ENCODE measurements at regions not wholly inside any gene's neighbourhood (a gene's known extent, or its start where the extent isn't known, plus 50 kb on each side); places are given as distances from the start of the nearest gene placed in this dataset.

GRCh38 chr12:77497647-77498046 lies 333.0 kb upstream of the NAV3 start:
- no peaks in the 10 kb centered on the region for H3K27me3 Mint-ChIP-seq (ENCODE audit: insufficient read depth, low read depth)
- no peaks in the 10 kb centered on the region for H3F3A ChIP-seq (ENCODE audit: low read depth)
- DNase-seq (ENCODE audit: low spot score), result no peak

GRCh38 chr12:77496714-77497113 lies 334.0 kb upstream of the NAV3 start:
- Histone ChIP-seq H3K4me1 (no peaks in the 10 kb centered on the region), H3K36me3 (no peaks in the 10 kb centered on the region), H3K4me2 (no peak overlapping the region), H3K27me3 (no peaks in the 10 kb centered on the region), H3K79me2 (ENCODE audit: low read depth) (no peaks in the 10 kb centered on the region), H3K27ac (no peak overlapping the region), H3F3A (ENCODE audit: low read depth) (no peaks in the 10 kb centered on the region), H3K9ac (no peak overlapping the region), H2AFZ (replicated peaks) (no peak overlapping the region), H3K9me3 (ENCODE audit: low read depth) (no peaks in the 10 kb centered on the region), H3K4me3 (no peak overlapping the region), H4K20me1 (ENCODE audit: low read depth) (no peaks in the 10 kb centered on the region)
- Mint-ChIP-seq H3K27me3 (ENCODE audit: insufficient read depth, low read depth) (no peaks in the 10 kb centered on the region), H3K9me3 (peaks cover 3% of the 10 kb centered on the region), H3K27ac (no peak overlapping the region), H3K4me1 (peaks cover 9% of the 10 kb centered on the region), H3K4me3 (no peak overlapping the region), H3K36me3 (peaks cover 2% of the 10 kb centered on the region)
- DNase-seq (ENCODE audit: low spot score), result no peak
- TF ChIP-seq EZH2phosphoT487 (IDR thresholded peaks at IDR 0.05), result no peak
- TF ChIP-seq EZH2 (IDR thresholded peaks at IDR 0.05), result no peak

More at GRCh38 chr12:77497647-77498046, 333.0 kb upstream of the NAV3 start:
- H3K9me3 Mint-ChIP-seq, result no peaks in the 10 kb centered on the region
- no peaks in the 10 kb centered on the region for H3K79me2 ChIP-seq (ENCODE audit: low read depth)
- H4K20me1 ChIP-seq (ENCODE audit: low read depth), result no peaks in the 10 kb centered on the region
- H3K4me1 ChIP-seq, result no peaks in the 10 kb centered on the region
- no peak overlapping the region for H3K27ac ChIP-seq
- no peaks in the 10 kb centered on the region for H3K27me3 ChIP-seq
- H3K36me3 ChIP-seq, result no peaks in the 10 kb centered on the region
- no peak overlapping the region for H2AFZ ChIP-seq (replicated peaks)
- H3K27ac Mint-ChIP-seq, result no peak overlapping the region
- no peaks in the 10 kb centered on the region for H3K36me3 Mint-ChIP-seq
- H3K4me3 ChIP-seq, result no peak overlapping the region
- no peak overlapping the region for H3K9ac ChIP-seq
- peaks cover 9% of the 10 kb centered on the region for H3K4me1 Mint-ChIP-seq
- H3K4me2 ChIP-seq, result no peak overlapping the region
- H3K9me3 ChIP-seq (ENCODE audit: low read depth), result no peaks in the 10 kb centered on the region
- H3K4me3 Mint-ChIP-seq, result no peak overlapping the region
- no peak for TF ChIP-seq CTCF (IDR thresholded peaks at IDR 0.05)
- TF ChIP-seq EZH2phosphoT487 (IDR thresholded peaks at IDR 0.05), result no peak
- no peak for TF ChIP-seq EZH2 (IDR thresholded peaks at IDR 0.05)

GRCh38 chr12:77494296-77494695 lies 336.4 kb upstream of the NAV3 start:
- Histone ChIP-seq H3K4me3 (no peak overlapping the region), H3K79me2 (ENCODE audit: low read depth) (no peaks in the 10 kb centered on the region), H3K9me3 (ENCODE audit: low read depth) (no peaks in the 10 kb centered on the region), H3K36me3 (no peaks in the 10 kb centered on the region), H4K20me1 (ENCODE audit: low read depth) (no peaks in the 10 kb centered on the region), H3F3A (ENCODE audit: low read depth) (no peaks in the 10 kb centered on the region), H3K27ac (no peak overlapping the region), H3K27me3 (no peaks in the 10 kb centered on the region), H2AFZ (replicated peaks) (no peak overlapping the region), H3K9ac (no peak overlapping the region), H3K4me2 (no peak overlapping the region), H3K4me1 (no peaks in the 10 kb centered on the region)
- TF ChIP-seq EZH2 (IDR thresholded peaks at IDR 0.05), result no peak
- TF ChIP-seq CTCF (IDR thresholded peaks at IDR 0.05), result no peak
- TF ChIP-seq EZH2phosphoT487 (IDR thresholded peaks at IDR 0.05), result no peak
- DNase-seq (ENCODE audit: low spot score), result no peak
- Mint-ChIP-seq H3K27me3 (ENCODE audit: insufficient read depth, low read depth) (peaks cover 7% of the 10 kb centered on the region), H3K9me3 (peaks cover 15% of the 10 kb centered on the region), H3K27ac (no peak overlapping the region), H3K4me1 (peaks cover 11% of the 10 kb centered on the region), H3K4me3 (no peak overlapping the region), H3K36me3 (peaks cover 9% of the 10 kb centered on the region)

- Histone ChIP-seq H3K9ac (no peak overlapping the region), H3K4me2 (no peak overlapping the region), H3K9me3 (ENCODE audit: low read depth) (no peaks in the 10 kb centered on the region), H3K36me3 (no peaks in the 10 kb centered on the region), H3K27ac (no peak overlapping the region), H3K4me3 (no peak overlapping the region), H3F3A (ENCODE audit: low read depth) (no peaks in the 10 kb centered on the region), H2AFZ (replicated peaks) (no peak overlapping the region), H3K27me3 (no peaks in the 10 kb centered on the region), H3K4me1 (no peaks in the 10 kb centered on the region), H4K20me1 (ENCODE audit: low read depth) (no peaks in the 10 kb centered on the region), H3K79me2 (ENCODE audit: low read depth) (no peaks in the 10 kb centered on the region)
- TF ChIP-seq CTCF (IDR thresholded peaks at IDR 0.05), result no peak
- no peak for TF ChIP-seq EZH2 (IDR thresholded peaks at IDR 0.05)
- TF ChIP-seq EZH2phosphoT487 (IDR thresholded peaks at IDR 0.05), result no peak
- H3K4me3 Mint-ChIP-seq, result no peak overlapping the region
- peaks cover 9% of the 10 kb centered on the region for H3K36me3 Mint-ChIP-seq
- peaks cover 14% of the 10 kb centered on the region for H3K4me1 Mint-ChIP-seq
- H3K27me3 Mint-ChIP-seq (ENCODE audit: insufficient read depth, low read depth), result peaks cover 7% of the 10 kb centered on the region
- H3K27ac Mint-ChIP-seq, result no peak overlapping the region
- H3K9me3 Mint-ChIP-seq, result peaks cover 15% of the 10 kb centered on the region
- DNase-seq (ENCODE audit: low spot score), result no peak
Observed at GRCh38 chr12:77493302-77494168, 337.2 kb upstream of the NAV3 start.

Data from neural progenitor cell (in vitro differentiated cells).